NCI-H1930 (cell line): ENCODE measurements at regions not wholly inside any gene's neighbourhood (a gene's known extent, or its start where the extent isn't known, plus 50 kb on each side); places are given as distances from the start of the nearest gene placed in this dataset.
"Not testable (repeated sequence)": the region's sequence is repeated elsewhere in the genome, so short reads cannot be mapped to it uniquely, and the experiment has no call there.

ENCODE experiments used
- DNase-seq, 2 experiments: peaks; one replicate each; lab custom pipeline; 2025; lab: John Stamatoyannopoulos, UW

GRCh38 chr21:15203740-15204139 lies 138.9 kb upstream of the NRIP1 start:
- DNase-seq: no peak

- DNase-seq: no peak
These were observed 139.6 kb upstream of the NRIP1 start for GRCh38 chr21:15204140-15204969.

GRCh38 chr21:15204970-15205286 lies 140.1 kb upstream of the NRIP1 start:
- DNase-seq: no peak

- no peak for DNase-seq
These were observed 141.7 kb upstream of the NRIP1 start for GRCh38 chr21:15206514-15206913.

GRCh38 chr21:15207231-15207630 lies 142.4 kb upstream of the NRIP1 start:
- DNase-seq: no peak

GRCh38 chr21:15207635-15208370 lies 143.0 kb upstream of the NRIP1 start:
- no peak for DNase-seq

GRCh38 chr21:15208786-15209185 lies 144.0 kb upstream of the NRIP1 start:
- DNase-seq: no peak

GRCh38 chr21:15209224-15209623 lies 144.4 kb upstream of the NRIP1 start:
- no peak for DNase-seq

- DNase-seq: no peak
These were observed 145.5 kb upstream of the NRIP1 start for GRCh38 chr21:15210235-15210678.

- DNase-seq: no peak
These were observed 146.8 kb upstream of the NRIP1 start for GRCh38 chr21:15211491-15212133.

GRCh38 chr21:15212206-15212605 lies 147.4 kb upstream of the NRIP1 start:
- no peak for DNase-seq

GRCh38 chr21:15218476-15218875 lies 153.7 kb upstream of the NRIP1 start:
- DNase-seq: not testable (repeated sequence)

- DNase-seq: no peak
These were observed 154.2 kb upstream of the NRIP1 start for GRCh38 chr21:15219039-15219438.

GRCh38 chr21:15219894-15220293 lies 155.1 kb upstream of the NRIP1 start:
- DNase-seq: no peak

GRCh38 chr21:15221799-15222386 lies 157.1 kb upstream of the NRIP1 start:
- DNase-seq: no peak

GRCh38 chr21:15222707-15223106 lies 157.9 kb upstream of the NRIP1 start:
- no peak for DNase-seq

GRCh38 chr21:15224346-15225086 lies 159.7 kb upstream of the NRIP1 start:
- no peak for DNase-seq

- DNase-seq: no peak
These were observed 163.1 kb upstream of the NRIP1 start for GRCh38 chr21:15227919-15228318.

- no peak for DNase-seq
These were observed 164.6 kb upstream of the NRIP1 start for GRCh38 chr21:15229390-15229789.

- no peak for DNase-seq
These were observed 168.8 kb upstream of the NRIP1 start for GRCh38 chr21:15233611-15234010.

GRCh38 chr21:15236111-15236510 lies 171.3 kb upstream of the NRIP1 start:
- no peak for DNase-seq

- DNase-seq: no peak
These were observed 176.0 kb upstream of the NRIP1 start for GRCh38 chr21:15240848-15241247.
